ENCODE measurements at regions not wholly inside any gene's neighbourhood (a gene's known extent, or its start where the extent isn't known, plus 50 kb on each side); places are given as distances from the start of the nearest gene placed in this dataset.
"Not testable (repeated sequence)": the region's sequence is repeated elsewhere in the genome, so short reads cannot be mapped to it uniquely, and the experiment has no call there.

DNA sequence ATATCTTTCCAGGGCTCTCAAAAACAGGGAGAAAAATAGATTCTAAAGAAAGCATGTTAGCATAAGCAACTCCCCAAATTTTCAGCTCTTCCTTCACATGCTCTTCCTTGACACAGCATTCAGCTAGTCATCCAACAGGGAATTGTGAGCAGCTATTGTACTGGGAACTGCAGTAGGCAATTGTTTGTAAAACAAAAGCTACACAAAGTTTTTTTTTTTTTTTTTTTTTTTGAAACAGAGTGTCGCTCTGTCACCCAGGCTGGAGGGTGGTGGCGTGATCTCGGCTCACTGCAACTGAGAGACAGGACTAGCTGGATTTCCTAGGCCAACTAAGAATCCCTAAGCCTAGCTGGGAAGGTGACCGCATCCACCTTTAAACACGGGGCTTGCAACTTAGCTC, 125.4 kb upstream of the PDE1A start:
- not testable (repeated sequence) for TF ChIP-seq EP300, POLR2A (IDR thresholded peaks at IDR 0.05)

Measured in gastroesophageal sphincter (tissue), 2 donors.